ENCODE measurements at regions not wholly inside any gene's neighbourhood (a gene's known extent, or its start where the extent isn't known, plus 50 kb on each side); places are given as distances from the start of the nearest gene placed in this dataset.

GRCh38 chr20:63138855-63139341, 77.0 kb downstream of the YTHDF1 start:
- peaks cover 0 to 10% of the 10 kb centered on the region in 2 experiments for H3K9me3 ChIP-seq (ENCODE audit: control insufficient read depth in 1 of 2, insufficient read depth in 1 of 2, low read length in 2 of 2)
- no peaks in the 10 kb centered on the region for H3K36me3 ChIP-seq (ENCODE audit: insufficient read depth, low read length)
- no peaks in the 10 kb centered on the region for H3K9me3 Mint-ChIP-seq
- no peaks in the 10 kb centered on the region for H3K4me1 Mint-ChIP-seq (ENCODE audit: low read depth)
- H3K27me3 ChIP-seq (ENCODE audit: control insufficient read depth in 1 of 2, insufficient read depth in 2 of 2, low read length in 2 of 2) = peaks cover 6 to 10% of the 10 kb centered on the region in 2 experiments
- no peaks in the 10 kb centered on the region for H3K36me3 Mint-ChIP-seq (ENCODE audit: low read depth)
- intact Hi-C loops (cut with DNase I, micrococcal nuclease) = no loop called here
- H3K27ac ChIP-seq (ENCODE audit: low read depth in 1 of 2, low read length in 2 of 2) = no peak overlapping the region
- H3K27me3 Mint-ChIP-seq = peaks cover 24% of the 10 kb centered on the region
- no peak for DNase-seq
- ChIA-PET CTCF (no interaction called here), POLR2A (no interaction called here)
- no peak overlapping the region for H3K27ac Mint-ChIP-seq
- no peak overlapping the region for H3K4me3 Mint-ChIP-seq
- H3K4me3 ChIP-seq (ENCODE audit: low read length) = no peak overlapping the region
- H3K4me1 ChIP-seq (ENCODE audit: insufficient read depth, low read length) = no peaks in the 10 kb centered on the region
- ATAC-seq (ENCODE audit: poor library complexity) = no peak
- TF ChIP-seq CTCF (IDR thresholded peaks at IDR 0.05) = no peak

- Histone ChIP-seq H3K36me3 (ENCODE audit: insufficient read depth, low read length) (no peaks in the 10 kb centered on the region), H3K27me3 (ENCODE audit: control insufficient read depth in 1 of 2, insufficient read depth in 2 of 2, low read length in 2 of 2) (peaks cover 6 to 10% of the 10 kb centered on the region in 2 experiments), H3K27ac (ENCODE audit: low read depth in 1 of 2, low read length in 2 of 2) (no peak overlapping the region), H3K4me1 (ENCODE audit: insufficient read depth, low read length) (no peaks in the 10 kb centered on the region), H3K9me3 (ENCODE audit: control insufficient read depth in 1 of 2, insufficient read depth in 1 of 2, low read length in 2 of 2) (peaks cover 0 to 13% of the 10 kb centered on the region in 2 experiments), H3K4me3 (ENCODE audit: low read length) (no peak overlapping the region)
- DNase-seq (no peak), ATAC-seq (ENCODE audit: poor library complexity) (no peak)
- peaks cover 18% of the 10 kb centered on the region for H3K27me3 Mint-ChIP-seq
- ChIA-PET POLR2A (no interaction called here), CTCF (no interaction called here)
- no peak for TF ChIP-seq CTCF (IDR thresholded peaks at IDR 0.05)
- H3K4me3 Mint-ChIP-seq = no peak overlapping the region
- H3K27ac Mint-ChIP-seq = no peak overlapping the region
- no peaks in the 10 kb centered on the region for H3K36me3 Mint-ChIP-seq (ENCODE audit: low read depth)
- no peaks in the 10 kb centered on the region for H3K4me1 Mint-ChIP-seq (ENCODE audit: low read depth)
- intact Hi-C loops (cut with DNase I, micrococcal nuclease) = no loop called here
- H3K9me3 Mint-ChIP-seq = no peaks in the 10 kb centered on the region
Observed at GRCh38 chr20:63137851-63138415, 78.0 kb downstream of the YTHDF1 start.

GRCh38 chr20:63136296-63136695, 79.6 kb downstream of the YTHDF1 start:
- H3K27me3 Mint-ChIP-seq = peaks cover 11% of the 10 kb centered on the region
- H3K27me3 ChIP-seq (ENCODE audit: control insufficient read depth in 1 of 2, insufficient read depth in 2 of 2, low read length in 2 of 2) = peaks cover 9 to 11% of the 10 kb centered on the region in 2 experiments
- intact Hi-C loops (cut with DNase I, micrococcal nuclease) = no loop called here
- no peaks in the 10 kb centered on the region for H3K36me3 Mint-ChIP-seq (ENCODE audit: low read depth)
- H3K9me3 ChIP-seq (ENCODE audit: control insufficient read depth in 1 of 2, insufficient read depth in 1 of 2, low read length in 2 of 2) = peaks cover 0 to 13% of the 10 kb centered on the region in 2 experiments
- H3K9me3 Mint-ChIP-seq = no peaks in the 10 kb centered on the region
- DNase-seq (no peak), ATAC-seq (ENCODE audit: poor library complexity) (no peak)
- H3K4me1 ChIP-seq (ENCODE audit: insufficient read depth, low read length) = no peaks in the 10 kb centered on the region
- no peaks in the 10 kb centered on the region for H3K36me3 ChIP-seq (ENCODE audit: insufficient read depth, low read length)
- POLR2A ChIA-PET = no interaction called here
- CTCF ChIA-PET = no interaction called here
- no peak for TF ChIP-seq CTCF (IDR thresholded peaks at IDR 0.05)
- H3K4me3 ChIP-seq (ENCODE audit: low read length) = no peak overlapping the region
- H3K4me1 Mint-ChIP-seq (ENCODE audit: low read depth) = no peaks in the 10 kb centered on the region
- H3K27ac Mint-ChIP-seq = no peak overlapping the region
- no peak overlapping the region for H3K27ac ChIP-seq (ENCODE audit: low read depth in 1 of 2, low read length in 2 of 2)
- no peak overlapping the region for H3K4me3 Mint-ChIP-seq

All from CD4-positive, alpha-beta T cell (primary cell).